Activated CD8-positive, alpha-beta T cell treated with anti-CD3 and anti-CD28 coated beads for 36 hours (primary cell): ENCODE measurements at regions not wholly inside any gene's neighbourhood (a gene's known extent, or its start where the extent isn't known, plus 50 kb on each side); places are given as distances from the start of the nearest gene placed in this dataset.

Experiments
- ATAC-seq: fragments of 200-7000 bp; cut with Tn5 transposase; one replicate; pipeline ENCODE4 v1.10.0; 2021; ENCODE audit warnings: mild to moderate bottlenecking, moderate library complexity
- CTCF ChIA-PET: fragments of 350-600 bp; sonication (Branson Sonifier 250); formaldehyde crosslinking; loops from one replicate; lab custom pipeline; 2021; ENCODE audit warnings: antibody characterized with exemption; lab: Charles Lee
- POLR2A ChIA-PET: fragments of 350-600 bp; sonication (Branson Sonifier 250); formaldehyde crosslinking; loops from one replicate; lab custom pipeline; 2021; ENCODE audit warnings: antibody characterized with exemption; lab: Charles Lee
- DNase-seq: peaks from one replicate; pipeline ENCODE4 v3.0.0-alpha.2; 2020
- H3K27ac Mint-ChIP-seq: one replicate; pipeline ENCODE4 v1.8.0; 2021; ENCODE audit warnings: mild to moderate bottlenecking, mixed read lengths
- H3K27me3 Mint-ChIP-seq: one replicate; pipeline ENCODE4 v1.8.0; 2021; ENCODE audit warnings: mixed read lengths
- H3K36me3 Mint-ChIP-seq: one replicate; pipeline ENCODE4 v1.8.0; 2021; ENCODE audit warnings: low read depth, mixed read lengths
- H3K4me1 Mint-ChIP-seq: one replicate; pipeline ENCODE4 v1.8.0; 2021; ENCODE audit warnings: low read depth, mixed read lengths
- H3K4me3 Mint-ChIP-seq: one replicate; pipeline ENCODE4 v1.8.0; 2021; ENCODE audit warnings: mild to moderate bottlenecking, moderate library complexity, mixed read lengths
- H3K9me3 Mint-ChIP-seq: one replicate; pipeline ENCODE4 v1.8.0; 2021; ENCODE audit warnings: mixed read lengths
- intact Hi-C: fragments of 100-400 bp; cut with micrococcal nuclease; formaldehyde crosslinking; loops from one replicate; pipeline ENCODE4 v1.10.0; 2022
- TF ChIP-seq, protein P1 (sequence below): fragments of 200-600 bp; IDR thresholded peaks from one replicate; pipeline ENCODE4 v1.8.0; 2022; ENCODE audit warnings: antibody characterized with exemption, mild to moderate bottlenecking

GRCh38 chr10:107471911-107472310 lies 307.4 kb upstream of the SORCS1 start:
- intact Hi-C loops: no loop called here
- Mint-ChIP-seq H3K27me3 (no peaks in the 10 kb centered on the region), H3K9me3 (peaks cover 5% of the 10 kb centered on the region), H3K4me1 (no peaks in the 10 kb centered on the region), H3K4me3 (no peak overlapping the region), H3K27ac (no peak overlapping the region), H3K36me3 (no peaks in the 10 kb centered on the region)
- TF ChIP-seq, protein P1, sequence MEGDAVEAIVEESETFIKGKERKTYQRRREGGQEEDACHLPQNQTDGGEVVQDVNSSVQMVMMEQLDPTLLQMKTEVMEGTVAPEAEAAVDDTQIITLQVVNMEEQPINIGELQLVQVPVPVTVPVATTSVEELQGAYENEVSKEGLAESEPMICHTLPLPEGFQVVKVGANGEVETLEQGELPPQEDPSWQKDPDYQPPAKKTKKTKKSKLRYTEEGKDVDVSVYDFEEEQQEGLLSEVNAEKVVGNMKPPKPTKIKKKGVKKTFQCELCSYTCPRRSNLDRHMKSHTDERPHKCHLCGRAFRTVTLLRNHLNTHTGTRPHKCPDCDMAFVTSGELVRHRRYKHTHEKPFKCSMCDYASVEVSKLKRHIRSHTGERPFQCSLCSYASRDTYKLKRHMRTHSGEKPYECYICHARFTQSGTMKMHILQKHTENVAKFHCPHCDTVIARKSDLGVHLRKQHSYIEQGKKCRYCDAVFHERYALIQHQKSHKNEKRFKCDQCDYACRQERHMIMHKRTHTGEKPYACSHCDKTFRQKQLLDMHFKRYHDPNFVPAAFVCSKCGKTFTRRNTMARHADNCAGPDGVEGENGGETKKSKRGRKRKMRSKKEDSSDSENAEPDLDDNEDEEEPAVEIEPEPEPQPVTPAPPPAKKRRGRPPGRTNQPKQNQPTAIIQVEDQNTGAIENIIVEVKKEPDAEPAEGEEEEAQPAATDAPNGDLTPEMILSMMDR: no peak
- ChIA-PET POLR2A (no interaction called here), CTCF (no interaction called here)
- ATAC-seq (no peak), DNase-seq (no peak)

GRCh38 chr10:107453561-107453960 lies 289.1 kb upstream of the SORCS1 start:
- intact Hi-C loops: no loop called here
- DNase-seq: no peak
- no peak overlapping the region for H3K4me3 Mint-ChIP-seq
- H3K4me1 Mint-ChIP-seq: no peaks in the 10 kb centered on the region
- ChIA-PET POLR2A (no interaction called here), CTCF (no interaction called here)
- TF ChIP-seq, protein P1: no peak
- H3K36me3 Mint-ChIP-seq: no peaks in the 10 kb centered on the region
- H3K27me3 Mint-ChIP-seq: no peaks in the 10 kb centered on the region
- no peak for ATAC-seq
- H3K9me3 Mint-ChIP-seq: peaks cover 5% of the 10 kb centered on the region
- no peak overlapping the region for H3K27ac Mint-ChIP-seq

- Mint-ChIP-seq H3K9me3 (peaks cover 5% of the 10 kb centered on the region), H3K4me1 (no peaks in the 10 kb centered on the region), H3K27ac (no peak overlapping the region), H3K4me3 (no peak overlapping the region), H3K36me3 (no peaks in the 10 kb centered on the region), H3K27me3 (no peaks in the 10 kb centered on the region)
- POLR2A ChIA-PET: no interaction called here
- intact Hi-C loops: no loop called here
- CTCF ChIA-PET: no interaction called here
- ATAC-seq: no peak
- no peak for DNase-seq
- TF ChIP-seq, protein P1: no peak
Observed at GRCh38 chr10:107451047-107451446, 286.5 kb upstream of the SORCS1 start.

DNA sequence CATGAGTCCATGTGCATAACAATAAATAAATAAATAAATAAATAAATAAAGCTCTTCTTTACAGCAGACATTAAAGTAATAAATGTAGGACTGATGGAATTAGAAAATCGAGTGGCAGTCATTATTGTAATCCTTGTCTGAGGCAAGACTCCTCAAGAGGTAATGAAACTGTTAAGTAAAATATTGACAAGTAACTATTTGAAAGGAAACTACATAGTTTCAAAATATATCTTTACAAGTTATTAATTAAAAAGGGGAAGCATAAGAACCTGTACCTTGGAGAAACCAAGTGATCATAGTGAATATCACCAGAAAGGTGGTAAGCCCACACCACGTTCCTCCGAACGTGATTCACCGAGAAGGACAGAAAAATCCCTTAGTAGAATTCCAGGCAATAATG lies 285.6 kb upstream of the SORCS1 start:
- Mint-ChIP-seq H3K27me3 (no peaks in the 10 kb centered on the region), H3K9me3 (peaks cover 7% of the 10 kb centered on the region)
- POLR2A ChIA-PET: no interaction called here

DNA sequence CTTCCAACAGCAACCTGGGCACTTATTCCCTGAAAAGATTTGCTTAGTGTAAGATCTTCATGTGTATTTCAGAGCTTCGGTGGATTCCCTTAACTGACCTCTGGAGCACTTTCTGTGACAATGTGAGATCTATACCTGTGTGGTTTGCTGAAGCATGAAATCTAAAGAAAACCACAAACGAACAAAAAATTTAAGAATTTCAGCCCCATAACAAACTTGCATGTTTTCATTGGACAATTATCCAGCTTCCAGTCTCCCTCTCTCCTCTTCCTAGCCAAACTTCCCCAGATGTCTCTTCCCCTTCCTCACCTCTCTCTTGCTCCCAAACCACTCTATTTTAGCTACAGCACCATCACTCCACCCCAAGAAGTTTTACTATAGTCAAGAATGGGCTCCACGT lies 279.9 kb upstream of the SORCS1 start:
- DNase-seq (no peak), ATAC-seq (no peak)
- TF ChIP-seq, protein P1: no peak
- POLR2A ChIA-PET: no interaction called here
- intact Hi-C loops: no loop called here
- Mint-ChIP-seq H3K27me3 (no peaks in the 10 kb centered on the region), H3K9me3 (peaks cover 2% of the 10 kb centered on the region), H3K27ac (no peak overlapping the region), H3K4me1 (no peaks in the 10 kb centered on the region), H3K36me3 (no peaks in the 10 kb centered on the region), H3K4me3 (no peak overlapping the region)
- CTCF ChIA-PET: no interaction called here

More for the DNA sequence above, 285.6 kb upstream of the SORCS1 start:
- H3K27ac Mint-ChIP-seq: no peak overlapping the region
- DNase-seq (no peak), ATAC-seq (no peak)
- intact Hi-C loops: no loop called here
- no peak overlapping the region for H3K4me3 Mint-ChIP-seq
- no peaks in the 10 kb centered on the region for H3K36me3 Mint-ChIP-seq
- CTCF ChIA-PET: no interaction called here
- H3K4me1 Mint-ChIP-seq: no peaks in the 10 kb centered on the region
- TF ChIP-seq, protein P1: no peak
